Uterus (tissue), 2 donors: ENCODE measurements at regions not wholly inside any gene's neighbourhood (a gene's known extent, or its start where the extent isn't known, plus 50 kb on each side); places are given as distances from the start of the nearest gene placed in this dataset.

Source experiments
- POLR2A ChIP-seq, 2 donors: fragments of 450-650 bp; IDR thresholded peaks; one replicate each; pipeline ENCODE4 v1.6.1; 2016; ENCODE audit warnings: antibody characterized with exemption in 2 of 2, mild to moderate bottlenecking in 1 of 2, moderate library complexity in 1 of 2
- TF ChIP-seq, protein P1 (sequence below), 4 experiments: fragments of 200-600 bp in 2 of 4; fragments of 450-650 bp in 2 of 4; sonication (generic) in 2 of 4; IDR thresholded peaks; one replicate each; pipeline ENCODE4 v1.5.1; 2016 to 2019; ENCODE audit warnings: antibody characterized with exemption in 4 of 4, mild to moderate bottlenecking in 2 of 4, moderate library complexity in 1 of 4

DNA sequence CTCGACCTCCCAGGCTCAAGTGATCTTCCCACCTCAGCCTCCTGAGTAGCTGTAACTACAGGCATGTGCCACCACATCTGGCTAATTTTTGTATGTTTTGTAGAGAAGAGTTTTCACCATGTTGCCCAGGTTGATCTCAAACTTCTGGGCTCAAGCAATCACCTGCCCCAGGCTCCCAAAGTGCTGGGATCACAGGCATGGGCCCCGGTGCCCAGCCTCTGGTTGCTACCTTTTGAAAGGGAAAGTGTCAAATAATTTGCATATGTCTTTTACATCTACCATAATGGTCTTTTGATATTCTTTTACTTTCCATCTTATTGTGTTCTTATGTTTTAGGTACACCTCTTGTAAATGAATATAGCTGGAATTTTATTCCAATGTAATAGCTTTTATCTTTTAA is 263.1 kb upstream of the FN1 start:
- TF ChIP-seq, protein P1, sequence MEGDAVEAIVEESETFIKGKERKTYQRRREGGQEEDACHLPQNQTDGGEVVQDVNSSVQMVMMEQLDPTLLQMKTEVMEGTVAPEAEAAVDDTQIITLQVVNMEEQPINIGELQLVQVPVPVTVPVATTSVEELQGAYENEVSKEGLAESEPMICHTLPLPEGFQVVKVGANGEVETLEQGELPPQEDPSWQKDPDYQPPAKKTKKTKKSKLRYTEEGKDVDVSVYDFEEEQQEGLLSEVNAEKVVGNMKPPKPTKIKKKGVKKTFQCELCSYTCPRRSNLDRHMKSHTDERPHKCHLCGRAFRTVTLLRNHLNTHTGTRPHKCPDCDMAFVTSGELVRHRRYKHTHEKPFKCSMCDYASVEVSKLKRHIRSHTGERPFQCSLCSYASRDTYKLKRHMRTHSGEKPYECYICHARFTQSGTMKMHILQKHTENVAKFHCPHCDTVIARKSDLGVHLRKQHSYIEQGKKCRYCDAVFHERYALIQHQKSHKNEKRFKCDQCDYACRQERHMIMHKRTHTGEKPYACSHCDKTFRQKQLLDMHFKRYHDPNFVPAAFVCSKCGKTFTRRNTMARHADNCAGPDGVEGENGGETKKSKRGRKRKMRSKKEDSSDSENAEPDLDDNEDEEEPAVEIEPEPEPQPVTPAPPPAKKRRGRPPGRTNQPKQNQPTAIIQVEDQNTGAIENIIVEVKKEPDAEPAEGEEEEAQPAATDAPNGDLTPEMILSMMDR (IDR thresholded peaks at IDR 0.05): no peak
- no peak for TF ChIP-seq POLR2A (IDR thresholded peaks at IDR 0.05)
